Smooth muscle cell (in vitro differentiated cells): ENCODE measurements at regions not wholly inside any gene's neighbourhood (a gene's known extent, or its start where the extent isn't known, plus 50 kb on each side); places are given as distances from the start of the nearest gene placed in this dataset.

ENCODE experiments used
- DNase-seq: peaks from one replicate; lab custom pipeline; 2025; ENCODE audit not compliant: unreplicated experiment; lab: John Stamatoyannopoulos, UW
- H2AFZ ChIP-seq: fragments of 200-600 bp; sonication (generic); 2 replicates; pipeline ENCODE4 v1.6.0; 2016; ENCODE audit warnings: antibody characterized with exemption, low read depth, mild to moderate bottlenecking
- H3F3A ChIP-seq: fragments of 200-600 bp; sonication (generic); 2 replicates; pipeline ENCODE4 v1.6.0; 2017; ENCODE audit warnings: antibody characterized with exemption, low read depth
- H3K27ac ChIP-seq: fragments of 200-600 bp; sonication (generic); 2 replicates; pipeline ENCODE4 v1.5.1; 2016; ENCODE audit warnings: low read depth, mild to moderate bottlenecking
- H3K27me3 ChIP-seq: fragments of 200-600 bp; sonication (generic); 2 replicates; pipeline ENCODE4 v1.6.1; 2016; ENCODE audit warnings: low read depth, mild to moderate bottlenecking
- H3K36me3 ChIP-seq: fragments of 200-600 bp; sonication (generic); 2 replicates; pipeline ENCODE4 v1.5.1; 2016; ENCODE audit warnings: low read depth
- H3K4me1 ChIP-seq: fragments of 200-600 bp; sonication (generic); 2 replicates; pipeline ENCODE4 v1.5.1; 2016; ENCODE audit warnings: low read depth
- H3K4me2 ChIP-seq: fragments of 200-600 bp; sonication (generic); 2 replicates; pipeline ENCODE4 v1.6.0; 2016; ENCODE audit warnings: mild to moderate bottlenecking
- H3K4me3 ChIP-seq: fragments of 200-600 bp; sonication (generic); 2 replicates; pipeline ENCODE4 v1.5.1; 2016; ENCODE audit warnings: mild to moderate bottlenecking
- H3K79me2 ChIP-seq: fragments of 200-600 bp; sonication (generic); 2 replicates; pipeline ENCODE4 v1.6.0; 2016; ENCODE audit warnings: low read depth, mild to moderate bottlenecking
- H3K9ac ChIP-seq: fragments of 200-600 bp; sonication (generic); 2 replicates; pipeline ENCODE4 v1.6.0; 2016; ENCODE audit warnings: low read depth
- H3K9me3 ChIP-seq: fragments of 200-600 bp; sonication (generic); replicated peaks from 2 replicates; pipeline ENCODE4 v1.5.1; 2016; ENCODE audit warnings: low read depth
- H4K20me1 ChIP-seq: fragments of 200-600 bp; sonication (generic); 2 replicates; pipeline ENCODE4 v1.6.0; 2016; ENCODE audit warnings: low read depth
- CTCF ChIP-seq: fragments of 200-600 bp; sonication (generic); IDR thresholded peaks from 2 replicates; pipeline ENCODE4 v1.5.1; 2017; ENCODE audit warnings: borderline replicate concordance, mild to moderate bottlenecking, antibody characterized with exemption; ENCODE audit not compliant: insufficient read depth, poor library complexity, severe bottlenecking
- WGBS: methylation state at CpG from one replicate; pipeline ENCODE4 v1.1.7; 2016; ENCODE audit warnings: low lambda C conversion rate; 5-methylcytosine and 5-hydroxymethylcytosine counted together

- WGBS = 92% methylated on average over 23 of the region's 23 CpGs
- Histone ChIP-seq H3K4me3 (no peak overlapping the region), H3K36me3 (no peaks in the 10 kb centered on the region), H3K27ac (no peak overlapping the region), H3K79me2 (no peaks in the 10 kb centered on the region), H3K27me3 (peaks cover under 1% of the 10 kb centered on the region), H3F3A (no peaks in the 10 kb centered on the region), H3K9ac (no peak overlapping the region), H3K4me1 (no peaks in the 10 kb centered on the region), H2AFZ (no peak overlapping the region), H4K20me1 (no peaks in the 10 kb centered on the region), H3K4me2 (no peak overlapping the region), H3K9me3 (no peaks in the 10 kb centered on the region)
- no peak for DNase-seq
- no peak for TF ChIP-seq CTCF
These were observed 165.6 kb upstream of the SOX1 start for GRCh38 chr13:111901267-111901915.

DNA sequence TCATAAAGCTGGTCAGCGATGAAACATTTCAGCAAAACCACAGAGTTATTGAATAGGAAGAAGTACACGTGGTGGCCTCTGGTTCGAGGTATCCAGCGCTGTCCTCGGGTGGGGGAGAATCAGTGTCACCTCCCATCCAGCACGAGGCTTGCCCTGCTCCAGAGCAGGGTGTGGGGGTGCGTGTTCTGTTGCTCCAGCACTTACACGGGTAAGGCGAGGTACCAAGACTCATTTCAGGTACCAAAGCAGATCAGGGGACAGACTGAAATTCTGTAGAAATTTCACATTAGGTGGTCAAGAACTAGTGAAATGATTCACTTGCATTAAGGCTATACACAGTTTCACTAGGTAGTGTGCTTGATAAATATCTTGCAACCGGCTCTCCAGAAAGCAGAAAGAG is 164.2 kb upstream of the SOX1 start:
- no peaks in the 10 kb centered on the region for H4K20me1 ChIP-seq
- no peaks in the 10 kb centered on the region for H3F3A ChIP-seq
- H3K4me2 ChIP-seq = no peak overlapping the region
- H3K4me3 ChIP-seq = no peak overlapping the region
- no peak for DNase-seq
- H2AFZ ChIP-seq = no peak overlapping the region
- H3K79me2 ChIP-seq = no peaks in the 10 kb centered on the region
- no peaks in the 10 kb centered on the region for H3K36me3 ChIP-seq
- H3K9me3 ChIP-seq = no peaks in the 10 kb centered on the region
- WGBS = 91% methylated on average over 10 of the region's 10 CpGs
- no peak overlapping the region for H3K9ac ChIP-seq
- H3K27me3 ChIP-seq = peaks cover 2% of the 10 kb centered on the region
- no peak for TF ChIP-seq CTCF
- H3K4me1 ChIP-seq = no peaks in the 10 kb centered on the region
- no peak overlapping the region for H3K27ac ChIP-seq

DNA sequence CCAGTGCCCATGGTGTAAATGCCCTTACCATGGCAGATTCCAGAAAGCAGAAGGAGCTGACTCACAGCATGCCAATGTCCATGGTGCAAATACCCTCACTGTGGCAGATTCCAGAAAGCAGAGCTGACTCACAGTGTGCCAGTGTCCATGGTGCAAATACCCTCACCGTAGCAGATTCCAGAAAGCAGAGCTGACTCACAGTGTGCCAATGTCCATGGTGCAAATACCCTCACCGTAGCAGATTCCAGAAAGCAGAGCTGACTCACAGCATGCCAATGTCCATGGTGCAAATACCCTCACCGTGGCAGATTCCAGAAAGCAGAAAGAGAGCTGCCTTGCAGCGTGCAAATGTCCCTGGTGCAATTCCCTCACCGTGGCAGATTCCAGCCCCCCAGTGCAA is 163.8 kb upstream of the SOX1 start:
- no peaks in the 10 kb centered on the region for H3K36me3 ChIP-seq
- no peak for DNase-seq
- H3K79me2 ChIP-seq = no peaks in the 10 kb centered on the region
- no peak for TF ChIP-seq CTCF
- no peaks in the 10 kb centered on the region for H4K20me1 ChIP-seq
- WGBS = 81% methylated on average over 5 of the region's 5 CpGs
- H2AFZ ChIP-seq = no peak overlapping the region
- H3K27ac ChIP-seq = no peak overlapping the region
- no peak overlapping the region for H3K4me2 ChIP-seq
- H3K9ac ChIP-seq = no peak overlapping the region
- no peaks in the 10 kb centered on the region for H3K4me1 ChIP-seq
- no peaks in the 10 kb centered on the region for H3K9me3 ChIP-seq
- H3F3A ChIP-seq = no peaks in the 10 kb centered on the region
- H3K27me3 ChIP-seq = peaks cover 2% of the 10 kb centered on the region
- no peak overlapping the region for H3K4me3 ChIP-seq

DNA sequence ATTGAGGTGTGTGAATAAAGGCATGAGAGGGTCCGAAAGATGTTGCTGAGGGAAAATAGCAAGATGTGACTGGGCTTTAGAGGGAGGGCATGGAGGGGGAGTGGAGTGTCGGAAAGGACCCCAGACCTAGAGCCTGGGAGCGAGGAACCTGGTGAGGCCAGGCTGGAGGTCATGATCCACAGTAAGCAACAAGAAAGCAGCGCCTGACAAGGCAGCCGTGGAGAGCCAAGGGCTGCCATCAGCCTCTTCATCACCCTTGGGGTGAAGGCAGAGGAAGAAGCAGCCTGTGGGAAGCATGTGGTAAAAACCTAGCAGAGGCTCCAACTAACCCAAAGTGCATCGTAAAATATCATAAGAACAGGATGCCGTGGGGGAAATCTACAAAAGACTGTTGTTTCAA is 162.8 kb upstream of the SOX1 start:
- no peaks in the 10 kb centered on the region for H3K9me3 ChIP-seq
- no peak overlapping the region for H3K27ac ChIP-seq
- H3K79me2 ChIP-seq = no peaks in the 10 kb centered on the region
- no peak overlapping the region for H3K9ac ChIP-seq
- no peaks in the 10 kb centered on the region for H3K4me1 ChIP-seq
- DNase-seq = no peak
- H3K27me3 ChIP-seq = peaks cover 2% of the 10 kb centered on the region
- H4K20me1 ChIP-seq = no peaks in the 10 kb centered on the region
- no peaks in the 10 kb centered on the region for H3K36me3 ChIP-seq
- H3K4me3 ChIP-seq = no peak overlapping the region
- 93% methylated on average over 7 of the region's 7 CpGs for WGBS
- no peak for TF ChIP-seq CTCF
- no peaks in the 10 kb centered on the region for H3F3A ChIP-seq
- no peak overlapping the region for H2AFZ ChIP-seq
- H3K4me2 ChIP-seq = no peak overlapping the region
